ENCODE measurements at regions not wholly inside any gene's neighbourhood (a gene's known extent, or its start where the extent isn't known, plus 50 kb on each side); places are given as distances from the start of the nearest gene placed in this dataset.

DNA sequence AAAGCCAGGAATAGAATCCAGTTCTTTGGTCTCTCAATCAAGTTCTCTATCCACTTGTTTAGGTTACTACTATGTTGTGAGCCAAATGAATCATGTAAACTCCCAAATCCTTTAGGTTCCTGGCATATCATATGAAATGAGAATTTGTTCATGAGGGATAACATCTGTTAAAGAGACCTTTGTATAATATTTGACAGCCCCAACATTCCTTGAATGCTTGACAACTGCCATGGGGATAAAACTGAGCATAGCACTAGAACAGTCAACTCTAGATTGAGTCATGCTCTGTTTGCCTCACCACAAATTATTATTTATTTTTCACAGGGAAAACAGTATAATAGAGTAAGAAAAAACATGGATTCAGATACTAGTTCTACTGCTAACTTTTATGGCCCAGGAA, 93.3 kb downstream of the NAA11 start:
- no peak overlapping the region for H3K4me3 ChIP-seq (ENCODE audit: low read depth, low read length)
- no peaks in the 10 kb centered on the region for H3K27me3 ChIP-seq (ENCODE audit: insufficient read depth, low read depth, severe bottlenecking)
- TF ChIP-seq, protein P1, sequence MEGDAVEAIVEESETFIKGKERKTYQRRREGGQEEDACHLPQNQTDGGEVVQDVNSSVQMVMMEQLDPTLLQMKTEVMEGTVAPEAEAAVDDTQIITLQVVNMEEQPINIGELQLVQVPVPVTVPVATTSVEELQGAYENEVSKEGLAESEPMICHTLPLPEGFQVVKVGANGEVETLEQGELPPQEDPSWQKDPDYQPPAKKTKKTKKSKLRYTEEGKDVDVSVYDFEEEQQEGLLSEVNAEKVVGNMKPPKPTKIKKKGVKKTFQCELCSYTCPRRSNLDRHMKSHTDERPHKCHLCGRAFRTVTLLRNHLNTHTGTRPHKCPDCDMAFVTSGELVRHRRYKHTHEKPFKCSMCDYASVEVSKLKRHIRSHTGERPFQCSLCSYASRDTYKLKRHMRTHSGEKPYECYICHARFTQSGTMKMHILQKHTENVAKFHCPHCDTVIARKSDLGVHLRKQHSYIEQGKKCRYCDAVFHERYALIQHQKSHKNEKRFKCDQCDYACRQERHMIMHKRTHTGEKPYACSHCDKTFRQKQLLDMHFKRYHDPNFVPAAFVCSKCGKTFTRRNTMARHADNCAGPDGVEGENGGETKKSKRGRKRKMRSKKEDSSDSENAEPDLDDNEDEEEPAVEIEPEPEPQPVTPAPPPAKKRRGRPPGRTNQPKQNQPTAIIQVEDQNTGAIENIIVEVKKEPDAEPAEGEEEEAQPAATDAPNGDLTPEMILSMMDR (IDR thresholded peaks at IDR 0.05; ENCODE audit: low read depth, low read length), result no peak
- H3K36me3 ChIP-seq, result no peaks in the 10 kb centered on the region
- no peak overlapping the region for H3K27ac ChIP-seq
- H3K9me3 ChIP-seq (ENCODE audit: severe bottlenecking), result no peaks in the 10 kb centered on the region
- DNase-seq, result no peak

DNA sequence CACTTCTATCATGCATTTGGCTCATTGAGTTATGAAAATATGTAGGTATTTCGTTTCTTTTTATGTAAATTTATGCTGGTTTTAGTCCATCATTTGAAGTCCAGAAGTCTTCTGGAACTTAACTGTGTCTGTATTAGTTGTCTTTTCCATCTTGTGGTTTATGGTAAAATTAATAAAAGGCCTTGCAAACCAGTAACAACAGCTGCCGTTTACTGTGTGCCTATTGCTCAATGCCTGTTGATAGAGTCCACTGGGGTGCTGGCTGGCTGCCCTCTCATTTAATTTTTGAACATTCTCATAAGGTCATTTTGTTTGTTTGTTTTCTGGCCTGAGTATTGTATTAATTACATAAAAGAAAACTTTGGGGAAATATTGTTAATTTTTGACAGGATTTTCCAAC, 98.0 kb downstream of the NAA11 start:
- Histone ChIP-seq H3K27ac (no peak overlapping the region), H3K36me3 (no peaks in the 10 kb centered on the region), H3K4me3 (ENCODE audit: low read depth, low read length) (no peak overlapping the region), H3K27me3 (ENCODE audit: insufficient read depth, low read depth, severe bottlenecking) (no peaks in the 10 kb centered on the region), H3K9me3 (ENCODE audit: severe bottlenecking) (no peaks in the 10 kb centered on the region)
- TF ChIP-seq, protein P1 (IDR thresholded peaks at IDR 0.05; ENCODE audit: low read depth, low read length), result no peak
- no peak for DNase-seq

DNA sequence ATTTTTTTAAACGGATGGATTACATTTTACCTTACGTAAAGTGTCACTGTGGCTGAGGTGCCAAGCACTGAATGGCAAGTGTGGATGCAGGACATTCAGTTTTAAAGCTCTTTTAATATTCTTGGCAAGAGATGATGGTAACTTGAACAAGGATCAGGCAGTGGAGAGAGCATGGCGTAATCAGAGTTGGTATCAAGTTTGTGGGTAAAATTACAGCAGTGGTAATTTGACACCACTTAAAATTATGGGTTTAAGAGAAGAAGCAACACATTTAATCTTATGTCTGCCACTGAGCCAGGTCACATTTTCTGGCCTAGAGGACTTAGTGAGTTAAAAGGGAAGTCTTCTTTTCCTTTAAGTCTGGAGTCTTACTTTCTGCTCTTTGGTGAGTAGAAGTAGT, 100.5 kb downstream of the NAA11 start:
- no peaks in the 10 kb centered on the region for H3K27me3 ChIP-seq (ENCODE audit: insufficient read depth, low read depth, severe bottlenecking)
- no peak for DNase-seq
- no peak overlapping the region for H3K27ac ChIP-seq
- no peaks in the 10 kb centered on the region for H3K36me3 ChIP-seq
- TF ChIP-seq, protein P1 (IDR thresholded peaks at IDR 0.05; ENCODE audit: low read depth, low read length), result no peak
- H3K9me3 ChIP-seq (ENCODE audit: severe bottlenecking), result no peaks in the 10 kb centered on the region
- H3K4me3 ChIP-seq (ENCODE audit: low read depth, low read length), result no peak overlapping the region

DNA sequence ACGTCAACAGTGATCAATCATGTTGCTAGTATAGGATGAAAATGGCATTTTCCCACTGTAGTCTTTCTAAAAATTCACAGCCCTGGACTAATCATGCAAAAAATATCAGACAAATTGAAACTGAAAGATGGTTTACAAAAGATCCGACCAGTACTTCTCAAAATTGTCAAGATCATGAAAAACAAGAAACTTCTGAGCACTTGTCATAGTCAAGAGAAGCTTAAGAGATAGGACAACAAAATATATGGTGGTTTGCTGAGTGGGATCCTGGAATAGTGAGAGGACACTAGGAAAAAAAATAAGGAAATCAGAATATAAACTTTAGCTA, 101.1 kb downstream of the NAA11 start:
- no peak for DNase-seq
- TF ChIP-seq, protein P1 (IDR thresholded peaks at IDR 0.05; ENCODE audit: low read depth, low read length), result no peak
- H3K36me3 ChIP-seq, result no peaks in the 10 kb centered on the region

DNA sequence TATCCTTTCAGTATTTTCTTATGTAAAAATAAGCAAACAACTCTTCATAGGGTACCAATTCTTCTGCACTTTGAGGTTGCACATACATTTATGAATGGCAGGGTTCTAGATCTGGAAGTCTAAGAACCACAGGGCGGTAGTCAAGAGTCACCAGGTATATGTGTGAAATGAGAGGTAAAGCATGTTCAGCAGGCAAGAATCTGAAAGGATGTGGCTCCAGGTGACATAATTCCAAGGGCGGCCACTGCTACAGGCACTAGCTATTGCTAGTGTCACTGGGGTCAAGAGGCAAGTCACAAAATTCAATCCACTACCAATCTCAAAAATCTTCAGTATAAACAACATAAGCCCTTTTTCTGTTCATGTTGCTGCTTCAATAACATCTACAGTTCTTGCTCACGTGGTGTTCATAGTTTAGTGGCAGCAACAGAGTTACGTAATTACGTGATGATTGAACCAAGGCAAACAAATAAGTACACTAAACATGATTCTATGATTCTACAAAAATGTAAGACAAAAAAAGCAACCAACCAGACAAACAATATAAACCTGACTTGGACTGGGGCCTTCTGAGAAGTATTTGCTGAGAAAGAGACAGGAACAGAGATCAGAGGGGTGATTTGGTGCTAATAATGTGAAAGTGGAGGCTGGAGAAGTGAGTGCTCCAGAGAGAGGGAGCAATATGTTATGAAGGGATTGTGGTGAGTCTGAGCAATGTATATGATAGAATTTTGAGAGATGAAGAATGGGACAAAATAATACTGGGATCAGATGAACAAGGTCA, 101.7 kb downstream of the NAA11 start:
- Histone ChIP-seq H3K27me3 (ENCODE audit: insufficient read depth, low read depth, severe bottlenecking) (no peaks in the 10 kb centered on the region), H3K4me3 (ENCODE audit: low read depth, low read length) (no peak overlapping the region), H3K27ac (no peak overlapping the region), H3K36me3 (no peaks in the 10 kb centered on the region), H3K9me3 (ENCODE audit: severe bottlenecking) (no peaks in the 10 kb centered on the region)
- TF ChIP-seq, protein P1 (IDR thresholded peaks at IDR 0.05; ENCODE audit: low read depth, low read length), result no peak
- no peak for DNase-seq

More for the DNA sequence above, 101.1 kb downstream of the NAA11 start:
- no peak overlapping the region for H3K27ac ChIP-seq
- H3K9me3 ChIP-seq (ENCODE audit: severe bottlenecking), result no peaks in the 10 kb centered on the region
- H3K4me3 ChIP-seq (ENCODE audit: low read depth, low read length), result no peak overlapping the region
- H3K27me3 ChIP-seq (ENCODE audit: insufficient read depth, low read depth, severe bottlenecking), result no peaks in the 10 kb centered on the region

DNA sequence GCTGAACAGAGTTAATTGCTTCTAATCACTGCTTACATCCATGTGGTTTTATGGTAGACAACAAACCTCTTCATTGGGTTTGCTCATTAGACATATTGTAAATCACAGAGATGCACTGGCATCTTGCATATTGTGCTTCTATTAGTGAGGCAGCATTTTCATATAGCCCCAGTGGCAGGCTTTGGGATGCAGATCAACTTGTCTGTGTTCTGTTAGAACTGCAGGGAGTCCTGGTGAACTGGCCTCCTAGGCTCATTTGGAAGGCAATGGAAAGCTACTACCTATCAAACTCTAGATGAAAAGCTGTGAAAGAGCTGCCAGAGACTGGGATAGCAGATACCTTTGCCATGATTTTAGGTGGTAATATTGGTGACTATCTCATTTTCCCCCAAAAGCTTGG, 108.8 kb downstream of the NAA11 start:
- DNase-seq, result no peak

More for the DNA sequence above, 108.8 kb downstream of the NAA11 start:
- H3K27me3 ChIP-seq (ENCODE audit: insufficient read depth, low read depth, severe bottlenecking), result no peaks in the 10 kb centered on the region
- no peak overlapping the region for H3K27ac ChIP-seq
- TF ChIP-seq, protein P1 (IDR thresholded peaks at IDR 0.05; ENCODE audit: low read depth, low read length), result no peak
- no peaks in the 10 kb centered on the region for H3K36me3 ChIP-seq
- H3K4me3 ChIP-seq (ENCODE audit: low read depth, low read length), result no peak overlapping the region
- peaks cover 2% of the 10 kb centered on the region for H3K9me3 ChIP-seq (ENCODE audit: severe bottlenecking)

Measured in WERI-Rb-1 (cell line).